ENCODE measurements at regions not wholly inside any gene's neighbourhood (a gene's known extent, or its start where the extent isn't known, plus 50 kb on each side); places are given as distances from the start of the nearest gene placed in this dataset.
"Not testable (repeated sequence)": the region's sequence is repeated elsewhere in the genome, so short reads cannot be mapped to it uniquely, and the experiment has no call there.

- H3K9me3 ChIP-seq (replicated peaks; ENCODE audit: control insufficient read depth, low read depth, low read length): no peaks in the 10 kb centered on the region
- no peaks in the 10 kb centered on the region for H3K36me3 ChIP-seq (ENCODE audit: control insufficient read depth, insufficient read depth, low read length)
- H3K27ac ChIP-seq (ENCODE audit: low read length): no peak overlapping the region
- H3K4me3 ChIP-seq (ENCODE audit: low read length): no peak overlapping the region
- peaks cover 7% of the 10 kb centered on the region for H3K27me3 ChIP-seq (ENCODE audit: control insufficient read depth, insufficient read depth, low read length)
- DNase-seq: no peak
- H3K4me1 ChIP-seq (ENCODE audit: control insufficient read depth, insufficient read depth, low read length): no peaks in the 10 kb centered on the region
- WGBS (ENCODE audit: insufficient coverage): 83% methylated on average over 1 of the region's 1 CpG
Observed at GRCh38 chr1:5686195-5686594, 306.0 kb downstream of the NPHP4 start.

GRCh38 chr1:5685446-5686040 is 306.7 kb downstream of the NPHP4 start:
- no peak overlapping the region for H3K4me3 ChIP-seq (ENCODE audit: low read length)
- peaks cover 7% of the 10 kb centered on the region for H3K27me3 ChIP-seq (ENCODE audit: control insufficient read depth, insufficient read depth, low read length)
- 100% methylated on average over 2 of the region's 10 CpGs for WGBS (ENCODE audit: insufficient coverage)

GRCh38 chr1:5684791-5685190 is 307.4 kb downstream of the NPHP4 start:
- Histone ChIP-seq H3K27me3 (ENCODE audit: control insufficient read depth, insufficient read depth, low read length) (peaks cover 7% of the 10 kb centered on the region), H3K9me3 (replicated peaks; ENCODE audit: control insufficient read depth, low read depth, low read length) (no peaks in the 10 kb centered on the region), H3K36me3 (ENCODE audit: control insufficient read depth, insufficient read depth, low read length) (no peaks in the 10 kb centered on the region), H3K4me1 (ENCODE audit: control insufficient read depth, insufficient read depth, low read length) (no peaks in the 10 kb centered on the region), H3K4me3 (ENCODE audit: low read length) (no peak overlapping the region), H3K27ac (ENCODE audit: low read length) (no peak overlapping the region)
- 62% methylated on average over 9 of the region's 11 CpGs for WGBS (ENCODE audit: insufficient coverage)
- no peak for DNase-seq

More at GRCh38 chr1:5685446-5686040, 306.7 kb downstream of the NPHP4 start:
- no peak for DNase-seq
- Histone ChIP-seq H3K27ac (ENCODE audit: low read length) (no peak overlapping the region), H3K4me1 (ENCODE audit: control insufficient read depth, insufficient read depth, low read length) (no peaks in the 10 kb centered on the region), H3K9me3 (replicated peaks; ENCODE audit: control insufficient read depth, low read depth, low read length) (no peaks in the 10 kb centered on the region), H3K36me3 (ENCODE audit: control insufficient read depth, insufficient read depth, low read length) (no peaks in the 10 kb centered on the region)

- Histone ChIP-seq H3K36me3 (ENCODE audit: control insufficient read depth, insufficient read depth, low read length) (no peaks in the 10 kb centered on the region), H3K27me3 (ENCODE audit: control insufficient read depth, insufficient read depth, low read length) (peaks cover 7% of the 10 kb centered on the region), H3K4me3 (ENCODE audit: low read length) (no peak overlapping the region), H3K9me3 (replicated peaks; ENCODE audit: control insufficient read depth, low read depth, low read length) (no peaks in the 10 kb centered on the region), H3K27ac (ENCODE audit: low read length) (no peak overlapping the region), H3K4me1 (ENCODE audit: control insufficient read depth, insufficient read depth, low read length) (no peaks in the 10 kb centered on the region)
- DNase-seq: no peak
- 73% methylated on average over 2 of the region's 2 CpGs for WGBS (ENCODE audit: insufficient coverage)
Observed at GRCh38 chr1:5683446-5683845, 308.8 kb downstream of the NPHP4 start.

- H3K27me3 ChIP-seq (ENCODE audit: control insufficient read depth, insufficient read depth, low read length): peaks cover 7% of the 10 kb centered on the region
- DNase-seq: peak; percentile 71
- WGBS (ENCODE audit: insufficient coverage): 22% methylated on average over 14 of the region's 16 CpGs
Observed at GRCh38 chr1:5682626-5683225, 309.5 kb downstream of the NPHP4 start.

GRCh38 chr1:5681654-5682053 is 310.6 kb downstream of the NPHP4 start:
- Histone ChIP-seq H3K4me1 (ENCODE audit: control insufficient read depth, insufficient read depth, low read length) (no peaks in the 10 kb centered on the region), H3K9me3 (replicated peaks; ENCODE audit: control insufficient read depth, low read depth, low read length) (no peaks in the 10 kb centered on the region), H3K27me3 (ENCODE audit: control insufficient read depth, insufficient read depth, low read length) (peaks cover 7% of the 10 kb centered on the region), H3K27ac (ENCODE audit: low read length) (no peak overlapping the region), H3K36me3 (ENCODE audit: control insufficient read depth, insufficient read depth, low read length) (no peaks in the 10 kb centered on the region), H3K4me3 (ENCODE audit: low read length) (no peak overlapping the region)
- DNase-seq: no peak
- WGBS (ENCODE audit: insufficient coverage): 63% methylated on average over 6 of the region's 6 CpGs

More at GRCh38 chr1:5682626-5683225, 309.5 kb downstream of the NPHP4 start:
- H3K36me3 ChIP-seq (ENCODE audit: control insufficient read depth, insufficient read depth, low read length): no peaks in the 10 kb centered on the region
- no peak overlapping the region for H3K27ac ChIP-seq (ENCODE audit: low read length)
- H3K9me3 ChIP-seq (replicated peaks; ENCODE audit: control insufficient read depth, low read depth, low read length): no peaks in the 10 kb centered on the region
- no peak overlapping the region for H3K4me3 ChIP-seq (ENCODE audit: low read length)
- H3K4me1 ChIP-seq (ENCODE audit: control insufficient read depth, insufficient read depth, low read length): no peaks in the 10 kb centered on the region

- H3K27me3 ChIP-seq (ENCODE audit: control insufficient read depth, insufficient read depth, low read length): peaks cover 7% of the 10 kb centered on the region
- H3K4me1 ChIP-seq (ENCODE audit: control insufficient read depth, insufficient read depth, low read length): no peaks in the 10 kb centered on the region
- H3K4me3 ChIP-seq (ENCODE audit: low read length): no peak overlapping the region
- H3K36me3 ChIP-seq (ENCODE audit: control insufficient read depth, insufficient read depth, low read length): no peaks in the 10 kb centered on the region
- H3K9me3 ChIP-seq (replicated peaks; ENCODE audit: control insufficient read depth, low read depth, low read length): no peaks in the 10 kb centered on the region
- DNase-seq: no peak
- WGBS (ENCODE audit: insufficient coverage): 76% methylated on average over 2 of the region's 4 CpGs
- H3K27ac ChIP-seq (ENCODE audit: low read length): no peak overlapping the region
Observed at GRCh38 chr1:5680600-5680999, 311.6 kb downstream of the NPHP4 start.

GRCh38 chr1:5678759-5679158 is 313.5 kb downstream of the NPHP4 start:
- no peaks in the 10 kb centered on the region for H3K4me1 ChIP-seq (ENCODE audit: control insufficient read depth, insufficient read depth, low read length)
- DNase-seq: no peak
- H3K27me3 ChIP-seq (ENCODE audit: control insufficient read depth, insufficient read depth, low read length): peaks cover 3% of the 10 kb centered on the region
- no peak overlapping the region for H3K27ac ChIP-seq (ENCODE audit: low read length)
- no peak overlapping the region for H3K4me3 ChIP-seq (ENCODE audit: low read length)
- WGBS (ENCODE audit: insufficient coverage): 82% methylated on average over 1 of the region's 1 CpG
- no peaks in the 10 kb centered on the region for H3K9me3 ChIP-seq (replicated peaks; ENCODE audit: control insufficient read depth, low read depth, low read length)
- no peaks in the 10 kb centered on the region for H3K36me3 ChIP-seq (ENCODE audit: control insufficient read depth, insufficient read depth, low read length)

- not testable (repeated sequence) for H3K9me3 ChIP-seq (replicated peaks; ENCODE audit: control insufficient read depth, low read depth, low read length); DNase-seq; H3K27me3 ChIP-seq (ENCODE audit: control insufficient read depth, insufficient read depth, low read length); H3K36me3 ChIP-seq (ENCODE audit: control insufficient read depth, insufficient read depth, low read length); H3K27ac ChIP-seq (ENCODE audit: low read length); H3K4me1 ChIP-seq (ENCODE audit: control insufficient read depth, insufficient read depth, low read length); H3K4me3 ChIP-seq (ENCODE audit: low read length)
- WGBS (ENCODE audit: insufficient coverage): 31% methylated on average over 4 of the region's 5 CpGs
Observed at GRCh38 chr1:5672355-5672754, 319.9 kb downstream of the NPHP4 start.

GRCh38 chr1:5670590-5671350 is 321.5 kb downstream of the NPHP4 start:
- no peaks in the 10 kb centered on the region for H3K27me3 ChIP-seq (ENCODE audit: control insufficient read depth, insufficient read depth, low read length)
- H3K27ac ChIP-seq (ENCODE audit: low read length): no peak overlapping the region
- WGBS (ENCODE audit: insufficient coverage): 58% methylated on average over 5 of the region's 9 CpGs
- no peak for DNase-seq
- no peak overlapping the region for H3K4me3 ChIP-seq (ENCODE audit: low read length)
- H3K36me3 ChIP-seq (ENCODE audit: control insufficient read depth, insufficient read depth, low read length): no peaks in the 10 kb centered on the region
- no peaks in the 10 kb centered on the region for H3K9me3 ChIP-seq (replicated peaks; ENCODE audit: control insufficient read depth, low read depth, low read length)
- no peaks in the 10 kb centered on the region for H3K4me1 ChIP-seq (ENCODE audit: control insufficient read depth, insufficient read depth, low read length)
